GM13977 (cell line): ENCODE measurements at regions not wholly inside any gene's neighbourhood (a gene's known extent, or its start where the extent isn't known, plus 50 kb on each side); places are given as distances from the start of the nearest gene placed in this dataset.
"Not testable (repeated sequence)": the region's sequence is repeated elsewhere in the genome, so short reads cannot be mapped to it uniquely, and the experiment has no call there.

ENCODE experiments used
- DNase-seq: peaks from one replicate; pipeline ENCODE4 v3.0.0; 2012; ENCODE audit warnings: low spot score
- in situ Hi-C: fragments of 300-500 bp; cut with MboI; formaldehyde crosslinking; loops from one replicate; pipeline ENCODE4 v1.12.0; 2022; ENCODE audit warnings: low sequenced_read_pairs, low pct_unique_long_range_greater_than_20kb, mixed read lengths, inconsistent platforms; ENCODE audit not compliant: unreplicated experiment
- TF ChIP-seq, protein P1 (sequence below): IDR thresholded peaks from 2 replicates; pipeline ENCODE4 v1.5.1; 2012; ENCODE audit warnings: mild to moderate bottlenecking, control low read depth; ENCODE audit not compliant: insufficient read depth; ENCODE audit errors: extremely low read depth, missing control alignments

DNA sequence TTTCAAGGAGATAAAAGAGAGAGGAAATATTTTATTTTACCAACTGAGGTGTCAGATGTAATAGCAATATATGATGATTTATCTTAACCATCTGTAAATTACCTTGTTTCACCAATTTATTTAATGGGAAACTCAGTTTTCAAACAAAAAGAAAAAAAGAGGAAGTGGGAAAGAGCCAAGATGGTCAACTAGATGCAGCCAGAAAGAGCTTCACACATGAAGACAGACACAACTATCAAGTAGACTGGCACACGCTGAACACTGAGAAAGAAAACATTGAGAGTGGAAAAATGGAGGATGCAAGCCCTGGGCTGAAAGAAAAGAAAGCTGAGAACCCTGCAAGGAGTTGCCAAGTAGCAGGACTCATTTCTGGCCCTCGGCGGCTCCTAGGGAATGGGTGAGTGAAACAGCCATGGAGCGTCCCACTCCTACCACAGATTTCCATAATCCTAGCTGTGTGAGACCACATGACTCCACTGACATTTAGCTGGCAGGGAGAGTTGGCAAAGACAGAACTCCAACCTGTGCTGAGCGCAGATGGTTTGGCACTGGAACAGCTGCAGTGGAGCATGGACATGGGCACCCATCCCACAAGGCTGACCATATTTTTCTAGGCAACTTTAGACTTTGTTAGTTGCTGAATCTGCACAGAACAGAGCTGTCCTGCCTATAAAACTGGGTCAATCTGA lies 409.3 kb downstream of the FAM47B start:
- in situ Hi-C loops: no loop called here
- DNase-seq: no peak
- TF ChIP-seq, protein P1, sequence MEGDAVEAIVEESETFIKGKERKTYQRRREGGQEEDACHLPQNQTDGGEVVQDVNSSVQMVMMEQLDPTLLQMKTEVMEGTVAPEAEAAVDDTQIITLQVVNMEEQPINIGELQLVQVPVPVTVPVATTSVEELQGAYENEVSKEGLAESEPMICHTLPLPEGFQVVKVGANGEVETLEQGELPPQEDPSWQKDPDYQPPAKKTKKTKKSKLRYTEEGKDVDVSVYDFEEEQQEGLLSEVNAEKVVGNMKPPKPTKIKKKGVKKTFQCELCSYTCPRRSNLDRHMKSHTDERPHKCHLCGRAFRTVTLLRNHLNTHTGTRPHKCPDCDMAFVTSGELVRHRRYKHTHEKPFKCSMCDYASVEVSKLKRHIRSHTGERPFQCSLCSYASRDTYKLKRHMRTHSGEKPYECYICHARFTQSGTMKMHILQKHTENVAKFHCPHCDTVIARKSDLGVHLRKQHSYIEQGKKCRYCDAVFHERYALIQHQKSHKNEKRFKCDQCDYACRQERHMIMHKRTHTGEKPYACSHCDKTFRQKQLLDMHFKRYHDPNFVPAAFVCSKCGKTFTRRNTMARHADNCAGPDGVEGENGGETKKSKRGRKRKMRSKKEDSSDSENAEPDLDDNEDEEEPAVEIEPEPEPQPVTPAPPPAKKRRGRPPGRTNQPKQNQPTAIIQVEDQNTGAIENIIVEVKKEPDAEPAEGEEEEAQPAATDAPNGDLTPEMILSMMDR: no peak

DNA sequence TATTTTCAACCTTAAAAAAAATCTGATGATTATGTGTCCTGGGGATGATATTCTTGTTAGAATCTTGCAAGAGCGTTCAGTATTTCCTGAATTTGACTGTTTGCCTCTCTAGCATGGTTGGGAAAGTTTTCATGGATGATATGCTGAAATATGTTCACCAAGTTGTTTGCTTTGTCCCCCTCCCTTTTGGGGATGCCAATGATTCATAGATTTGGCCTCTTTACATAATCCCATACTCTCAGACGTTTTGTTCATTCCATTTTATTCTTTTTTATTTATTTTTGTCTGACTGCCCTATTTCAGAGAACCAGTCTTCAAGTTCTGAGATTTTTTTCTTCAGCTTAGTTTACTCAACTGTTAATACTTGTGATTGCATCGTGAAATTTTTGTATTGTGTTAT lies 415.1 kb downstream of the FAM47B start:
- no peak for DNase-seq
- TF ChIP-seq, protein P1: no peak
- in situ Hi-C loops: no loop called here

DNA sequence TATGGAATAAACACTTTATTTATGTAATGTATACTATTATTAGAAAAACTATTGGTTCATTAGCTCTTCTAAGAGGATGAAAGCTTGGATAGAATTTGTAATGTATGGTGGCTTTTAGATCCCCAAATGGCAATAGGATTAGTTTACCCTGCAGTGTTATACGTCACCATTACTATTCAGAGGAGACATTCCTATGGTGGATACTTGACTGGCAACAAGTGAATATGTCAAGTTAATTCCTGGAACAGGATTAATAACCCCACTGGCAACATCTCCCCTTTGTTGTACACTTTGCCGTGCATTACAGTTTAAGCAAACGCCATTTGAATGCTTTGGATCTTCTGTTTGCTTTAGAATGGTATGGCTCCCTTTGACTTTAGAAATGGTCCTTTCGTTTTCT lies 420.3 kb downstream of the FAM47B start:
- DNase-seq: no peak
- in situ Hi-C loops: no loop called here
- TF ChIP-seq, protein P1: no peak

DNA sequence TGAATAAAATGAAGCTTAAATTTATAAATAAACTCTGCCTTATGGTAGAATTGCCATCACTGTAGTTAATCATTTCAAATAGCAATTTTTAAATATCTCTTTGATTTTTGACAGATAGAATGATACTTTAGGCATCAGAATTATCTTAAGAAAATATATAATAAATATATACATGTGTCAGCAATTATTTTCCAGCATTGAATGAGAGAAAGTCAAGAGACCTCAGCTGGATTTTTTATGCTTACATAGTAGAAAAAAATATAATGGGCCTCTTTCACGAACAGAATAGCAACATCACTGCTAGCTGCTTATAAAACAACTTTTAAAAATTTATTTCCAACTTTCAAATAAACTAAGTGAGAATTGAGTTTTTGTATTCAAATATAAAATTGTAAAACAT lies 424.0 kb upstream of the MAGEB16 start:
- TF ChIP-seq, protein P1: no peak
- in situ Hi-C loops: no loop called here
- no peak for DNase-seq

DNA sequence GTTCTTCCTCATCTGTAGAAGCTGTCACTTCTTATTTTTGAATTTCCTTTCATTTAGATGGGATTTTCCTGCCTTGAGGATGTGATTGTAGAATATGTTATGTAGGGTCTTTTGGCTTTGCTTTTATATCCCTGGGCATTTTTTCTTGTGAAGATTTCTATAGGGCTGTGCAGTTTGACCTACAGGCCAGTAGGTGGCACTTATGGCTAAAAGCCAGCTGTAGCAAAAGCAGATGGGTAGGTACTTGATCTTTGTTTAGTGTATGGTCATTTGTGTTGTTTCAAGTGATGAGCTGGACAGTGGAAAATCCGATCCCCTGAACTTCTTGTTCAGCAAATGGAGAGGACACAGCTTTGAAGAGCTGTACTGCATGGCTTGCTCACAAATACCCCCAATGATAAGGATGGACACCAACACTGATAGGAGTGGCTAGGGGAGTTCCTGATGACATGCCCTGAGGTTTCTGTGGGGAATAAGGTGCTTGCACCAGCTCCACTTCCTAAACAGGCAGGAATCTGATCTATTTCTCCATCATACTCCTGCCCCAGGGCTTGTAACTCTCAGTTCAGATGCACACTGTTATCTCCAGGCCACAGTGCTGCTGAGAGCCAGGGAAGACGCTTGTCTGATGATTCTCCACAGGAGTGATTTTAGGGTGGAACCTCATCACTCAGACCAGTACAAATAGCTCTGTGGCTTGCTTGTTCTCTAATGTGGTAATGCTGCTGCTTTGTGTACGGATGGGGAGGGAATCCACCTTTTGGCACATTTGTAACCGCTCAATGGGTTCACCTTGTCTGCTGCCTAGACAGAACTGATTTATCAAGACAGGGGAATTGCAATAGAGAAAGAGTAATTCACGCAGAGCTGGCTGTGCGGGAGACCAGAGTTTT lies 417.1 kb upstream of the MAGEB16 start:
- in situ Hi-C loops: no loop called here
- TF ChIP-seq, protein P1: peak; percentile 78
- DNase-seq: peak; percentile 19

DNA sequence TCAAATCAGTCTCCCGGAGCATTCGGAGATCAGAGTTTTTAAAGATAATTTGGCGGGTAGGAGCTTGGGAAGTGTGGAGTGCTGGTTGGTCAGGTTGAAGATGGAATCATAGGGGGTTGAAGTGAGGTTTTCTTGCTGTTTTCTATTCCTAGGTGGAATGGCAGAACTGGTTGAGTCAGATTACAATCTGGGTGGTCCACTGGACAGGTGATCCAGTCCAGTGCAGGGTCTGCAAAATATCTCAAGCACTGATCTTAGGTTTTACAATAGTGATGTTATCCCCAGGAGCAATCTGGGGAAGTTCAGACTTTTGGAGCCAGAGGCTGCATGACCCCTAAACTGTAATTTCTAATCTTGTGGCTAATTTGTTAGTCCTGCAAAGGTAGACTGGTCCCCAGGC lies 416.4 kb upstream of the MAGEB16 start:
- in situ Hi-C loops: not testable (repeated sequence)

DNA sequence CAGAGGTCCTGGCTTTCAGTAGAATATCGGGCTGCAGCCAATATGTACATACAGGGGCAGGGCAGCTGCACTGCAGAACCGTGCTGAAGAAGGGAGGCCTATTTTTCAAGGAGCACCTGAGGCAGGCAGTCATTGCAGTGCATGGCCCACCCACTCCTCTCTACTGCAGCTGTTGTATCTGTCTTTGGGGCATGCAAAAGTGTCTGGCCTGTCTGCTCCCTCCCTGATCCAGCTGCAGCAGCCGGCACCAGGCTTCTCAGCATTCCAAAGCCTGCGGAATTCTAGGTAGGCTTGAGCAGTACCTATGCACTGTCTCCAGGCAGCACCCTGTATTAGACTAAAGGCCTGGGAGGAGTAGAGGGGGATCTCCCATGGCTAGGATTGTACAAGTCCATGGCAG lies 415.2 kb upstream of the MAGEB16 start:
- no peak for DNase-seq
- in situ Hi-C loops: no loop called here
- TF ChIP-seq, protein P1: no peak

More for the DNA sequence above, 416.4 kb upstream of the MAGEB16 start:
- DNase-seq: not testable (repeated sequence)
